GM12875 (cell line): ENCODE measurements at regions not wholly inside any gene's neighbourhood (a gene's known extent, or its start where the extent isn't known, plus 50 kb on each side); places are given as distances from the start of the nearest gene placed in this dataset.

Experiments
- H3K4me3 ChIP-seq: one replicate; pipeline ENCODE4 v1.5.1; 2011; ENCODE audit warnings: low read depth, low read length, control low read depth
- CTCF ChIP-seq: IDR thresholded peaks from 2 replicates; pipeline ENCODE4 v1.5.1; 2011; ENCODE audit warnings: low read depth, mild to moderate bottlenecking, control low read depth, inconsistent platforms, low read length, moderate library complexity, borderline replicate concordance; ENCODE audit not compliant: insufficient read depth

DNA sequence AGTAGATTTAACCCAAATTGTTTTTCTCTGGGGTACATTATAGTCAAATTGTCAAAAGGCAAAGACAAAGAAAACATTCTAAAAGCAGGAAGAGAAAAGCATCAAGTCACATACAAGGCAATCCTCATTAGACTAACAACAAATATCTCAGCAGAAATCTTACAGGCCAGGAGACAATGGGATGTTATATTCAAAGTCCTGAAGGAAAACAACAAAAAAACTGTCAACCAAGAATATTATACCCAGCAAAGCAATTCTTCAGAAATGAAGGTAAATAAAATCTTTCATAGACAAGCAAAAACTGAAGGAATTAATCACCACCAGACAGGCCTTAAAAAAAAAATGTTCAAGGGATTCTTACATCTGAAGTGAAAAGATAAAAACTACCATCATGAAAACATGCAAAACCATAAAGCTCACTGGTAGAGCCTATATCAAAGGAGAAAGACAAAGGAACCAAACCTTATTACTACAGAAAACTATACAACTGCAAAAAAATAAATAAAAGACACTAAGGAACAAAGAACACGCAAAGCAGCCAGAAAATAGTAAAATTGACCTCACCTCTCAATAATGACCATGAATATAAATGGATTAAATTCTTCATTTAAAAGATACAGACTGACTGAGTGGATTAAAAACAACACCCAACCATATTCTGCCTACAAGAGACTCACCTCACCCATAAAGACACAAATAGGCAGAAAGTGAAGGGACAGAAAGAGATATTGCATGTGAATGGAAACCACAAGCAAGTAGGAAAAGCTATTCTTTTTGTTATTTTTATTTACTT is 113.8 kb upstream of the ZC3H11B start:
- no peak for TF ChIP-seq CTCF
- H3K4me3 ChIP-seq = no peak overlapping the region

DNA sequence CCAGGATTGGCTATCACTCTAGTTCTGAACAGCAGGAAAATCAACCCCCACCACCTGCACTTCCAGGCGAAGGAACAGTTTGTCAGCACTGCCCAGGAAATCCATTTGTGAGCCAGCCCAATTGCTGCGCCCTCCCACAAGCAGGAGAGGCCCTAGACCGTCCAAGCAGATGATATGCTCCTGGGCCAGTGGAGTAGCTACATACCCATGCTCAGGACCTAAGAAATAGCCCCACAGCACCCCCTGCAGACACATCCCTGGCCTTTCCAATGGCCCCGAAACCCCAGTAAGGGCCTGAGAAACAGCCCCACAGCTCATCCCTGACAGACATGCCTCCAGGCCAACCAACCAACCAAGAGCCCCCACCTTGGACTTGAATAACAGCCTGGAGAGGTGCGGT is 111.5 kb upstream of the ZC3H11B start:
- no peak overlapping the region for H3K4me3 ChIP-seq
- TF ChIP-seq CTCF = no peak

GRCh38 chr1:219717536-219717935 is 104.6 kb upstream of the ZC3H11B start:
- no peak for TF ChIP-seq CTCF
- H3K4me3 ChIP-seq = no peak overlapping the region

- H3K4me3 ChIP-seq = no peak overlapping the region
- TF ChIP-seq CTCF = no peak
Measured at GRCh38 chr1:219716611-219717114, 103.8 kb upstream of the ZC3H11B start.

DNA sequence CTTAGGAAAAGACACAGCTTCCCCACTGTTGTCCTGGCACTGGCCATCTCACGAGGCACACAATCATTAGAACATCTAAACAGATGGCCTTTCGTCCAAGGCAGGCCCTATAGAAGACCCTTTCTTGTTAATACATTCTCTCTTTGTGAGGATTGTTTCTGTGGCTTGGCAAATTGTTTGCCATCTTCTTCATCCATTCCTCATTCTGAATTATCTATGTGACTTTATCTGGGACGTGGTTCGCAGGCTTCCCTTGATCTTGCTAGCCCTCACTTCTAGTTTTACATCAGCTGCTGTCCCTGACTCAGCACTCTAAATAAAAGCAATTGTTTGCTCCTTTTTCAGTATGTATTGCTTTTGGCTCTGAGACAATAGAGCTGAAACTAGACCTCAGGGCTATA is 101.1 kb upstream of the ZC3H11B start:
- no peak overlapping the region for H3K4me3 ChIP-seq
- no peak for TF ChIP-seq CTCF

DNA sequence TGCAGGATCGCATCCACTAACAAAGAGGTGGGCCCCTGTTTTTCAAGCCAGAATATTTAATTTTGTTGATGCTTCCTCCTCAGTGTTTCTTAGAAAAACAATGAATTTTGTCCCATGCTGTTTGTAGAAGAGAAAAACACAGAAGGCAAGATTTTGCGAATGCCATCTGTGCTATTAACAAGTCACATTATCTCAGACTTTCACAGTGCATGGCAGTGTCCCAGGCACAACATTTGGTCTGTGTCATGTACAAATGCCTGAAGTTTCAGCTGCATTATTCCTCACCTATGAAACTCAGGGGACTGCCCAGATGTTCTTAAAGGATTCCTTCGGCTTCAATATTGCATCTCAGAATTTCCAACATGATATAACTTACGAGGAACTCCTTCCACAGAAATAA is 99.6 kb upstream of the ZC3H11B start:
- TF ChIP-seq CTCF = no peak
- no peak overlapping the region for H3K4me3 ChIP-seq

DNA sequence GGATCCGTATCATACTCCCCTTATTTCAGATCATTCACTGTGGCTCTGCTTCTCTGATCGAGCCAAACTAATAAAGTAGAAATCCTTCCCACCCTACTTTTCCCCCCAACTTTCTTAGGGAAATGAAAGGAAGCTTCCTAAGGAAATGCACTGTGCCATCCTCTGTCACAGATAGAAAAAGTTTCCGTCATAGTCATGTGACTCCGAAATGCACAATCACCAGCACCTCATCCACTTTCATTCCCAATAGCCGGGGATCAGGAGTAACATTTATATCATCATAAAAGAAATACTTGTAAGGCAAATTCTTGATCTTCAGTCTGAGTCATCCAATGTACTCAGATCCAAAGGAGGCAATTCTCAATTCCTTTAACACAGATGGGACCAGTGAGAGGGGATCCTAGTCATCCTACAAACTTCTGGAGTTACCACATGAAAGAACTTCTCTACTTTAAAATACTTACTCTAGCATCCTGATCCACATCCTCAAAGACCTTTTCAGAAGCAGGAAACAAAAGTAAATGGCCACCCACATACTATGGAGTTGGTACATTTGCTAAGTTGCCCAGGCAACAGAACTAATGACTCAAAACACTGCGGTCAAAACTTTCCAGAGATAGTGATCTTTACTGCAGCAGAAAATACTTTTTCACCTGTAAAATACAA is 97.8 kb upstream of the ZC3H11B start:
- no peak for TF ChIP-seq CTCF
- H3K4me3 ChIP-seq = no peak overlapping the region
